OCI-M1 (cell line): ENCODE measurements at regions not wholly inside any gene's neighbourhood (a gene's known extent, or its start where the extent isn't known, plus 50 kb on each side); places are given as distances from the start of the nearest gene placed in this dataset.
"Not testable (repeated sequence)": the region's sequence is repeated elsewhere in the genome, so short reads cannot be mapped to it uniquely, and the experiment has no call there.

Experiments
- DNase-seq: peaks from one replicate; lab custom pipeline; 2025; lab: John Stamatoyannopoulos, UW

DNA sequence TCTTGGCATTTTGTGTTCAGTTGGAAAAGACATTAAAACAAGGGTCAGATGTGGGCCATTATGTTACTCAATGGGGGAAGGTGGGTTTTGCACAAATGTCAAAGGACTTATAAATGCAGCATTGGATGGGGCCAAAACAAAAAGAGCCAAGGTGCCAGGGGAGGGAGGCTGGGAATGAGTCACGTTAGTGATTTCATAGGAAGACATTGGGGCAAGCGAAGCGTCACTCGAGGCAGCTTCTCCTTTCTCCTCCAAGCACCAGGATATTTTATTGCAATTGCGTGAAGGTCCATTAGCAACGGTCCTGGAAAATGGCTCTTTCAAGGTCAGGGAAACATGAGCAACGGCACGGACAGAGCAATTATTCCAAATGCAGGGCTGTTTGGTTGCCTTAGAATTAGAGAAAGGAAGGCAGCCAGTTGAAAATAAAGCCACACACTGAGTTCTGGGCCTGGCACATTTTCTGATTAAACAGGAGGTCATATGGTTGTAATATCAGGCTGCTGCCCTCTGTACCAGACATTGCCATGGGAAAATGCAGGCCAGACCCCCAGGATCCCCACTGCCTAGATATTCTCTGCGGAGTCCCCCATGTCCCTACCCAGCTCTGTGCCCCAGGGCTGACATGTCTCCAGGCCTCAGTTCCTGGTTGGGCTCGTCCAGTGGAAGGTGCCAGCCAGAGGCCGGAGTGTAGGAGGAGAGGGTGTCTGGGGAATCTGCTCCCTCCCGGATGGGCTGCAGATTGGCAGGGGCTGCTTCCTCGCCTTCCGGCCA lies 63.3 kb upstream of the NANOS1 start:
- no peak for DNase-seq

DNA sequence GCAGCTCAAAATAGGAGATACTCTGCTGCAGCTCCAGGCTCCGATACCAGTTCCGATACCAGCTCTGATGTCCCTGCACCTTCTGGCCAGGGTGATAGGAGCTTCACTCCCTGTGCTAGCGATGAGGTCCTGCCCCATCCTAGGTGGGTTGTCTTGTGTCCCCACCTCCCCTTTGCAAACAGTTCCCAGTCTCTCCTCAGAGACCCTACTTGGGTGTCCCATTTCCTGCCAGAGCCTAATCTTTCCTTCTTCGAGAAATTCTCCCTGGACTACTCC lies 62.7 kb upstream of the NANOS1 start:
- DNase-seq, result no peak

DNA sequence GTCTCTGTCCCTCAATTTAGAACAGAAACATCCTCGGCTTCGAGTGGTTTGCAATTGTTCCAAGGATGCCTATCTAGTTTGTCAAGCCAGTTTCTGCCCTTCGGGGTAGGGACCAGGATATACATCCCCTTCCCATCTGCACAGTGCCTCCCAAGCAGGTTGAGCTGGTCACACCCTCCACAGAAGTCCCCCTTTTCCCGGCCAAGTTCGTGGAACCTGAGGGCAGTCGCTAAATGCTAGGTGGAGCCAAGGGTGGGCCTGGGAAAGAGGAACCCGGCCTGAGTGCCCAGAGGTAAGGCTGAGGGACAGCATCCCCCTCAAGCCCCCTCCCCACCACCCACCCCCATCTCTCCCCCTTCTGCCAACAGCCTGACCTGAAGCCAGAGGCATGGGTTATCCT lies 62.4 kb upstream of the NANOS1 start:
- no peak for DNase-seq

DNA sequence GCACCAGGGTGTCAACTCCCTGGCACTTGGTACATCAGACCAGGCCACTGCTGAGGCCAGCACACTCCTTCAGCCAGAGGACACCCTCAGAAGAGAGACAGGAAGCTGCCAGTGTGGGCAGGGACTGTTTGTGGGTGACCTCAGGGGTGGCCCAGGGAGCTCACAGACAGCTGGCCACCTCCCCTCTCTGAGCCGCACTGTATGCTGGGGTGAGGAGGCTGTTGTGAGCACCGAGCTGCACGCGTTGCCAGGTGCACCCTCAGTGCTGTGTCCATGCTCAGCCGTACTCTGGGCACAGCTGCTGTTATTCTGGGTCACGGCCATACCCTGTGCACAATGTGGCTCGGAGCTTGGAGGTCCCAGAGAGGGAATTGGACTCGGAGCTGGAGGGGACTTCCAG lies 61.5 kb upstream of the NANOS1 start:
- no peak for DNase-seq

DNA sequence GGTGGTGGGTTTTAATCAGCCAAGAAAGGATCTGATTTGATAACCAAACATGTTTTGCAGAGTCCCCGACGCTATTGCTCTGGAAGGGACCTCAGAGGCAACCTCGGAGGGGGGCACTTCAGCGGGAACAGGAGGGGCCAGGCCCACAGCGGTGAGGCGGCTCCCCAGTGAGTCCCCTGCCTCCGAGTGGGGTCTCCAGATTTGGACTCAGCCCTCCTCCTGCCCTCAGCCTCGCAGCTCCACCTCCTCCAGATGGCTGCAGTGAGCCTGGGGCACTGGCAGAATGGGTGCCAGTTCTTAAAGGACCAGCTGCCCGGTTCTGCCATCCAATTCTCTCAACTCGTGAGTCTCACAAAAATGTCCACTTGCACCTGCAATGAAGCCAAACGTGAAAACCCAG lies 61.0 kb upstream of the NANOS1 start:
- DNase-seq, result no peak

DNA sequence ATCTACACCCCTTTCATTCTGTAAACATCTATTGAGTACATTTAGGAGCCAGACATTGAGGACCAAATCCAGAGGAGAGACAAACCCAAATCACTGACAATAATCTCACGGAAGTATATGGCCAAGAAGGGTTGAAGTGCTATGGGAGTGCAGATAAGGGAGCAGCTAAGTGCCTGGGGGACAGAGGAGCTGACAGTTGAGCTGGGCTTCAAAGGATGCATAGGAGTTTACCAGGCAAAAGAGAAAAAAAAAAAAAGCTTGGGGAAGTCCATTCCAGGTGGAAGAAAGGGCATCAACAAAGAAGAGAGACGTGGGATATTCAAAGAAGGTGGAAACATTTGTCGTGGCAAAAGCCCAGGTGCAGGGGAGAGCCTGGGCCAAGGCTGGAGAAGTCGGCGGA lies 60.5 kb upstream of the NANOS1 start:
- DNase-seq, result no peak

DNA sequence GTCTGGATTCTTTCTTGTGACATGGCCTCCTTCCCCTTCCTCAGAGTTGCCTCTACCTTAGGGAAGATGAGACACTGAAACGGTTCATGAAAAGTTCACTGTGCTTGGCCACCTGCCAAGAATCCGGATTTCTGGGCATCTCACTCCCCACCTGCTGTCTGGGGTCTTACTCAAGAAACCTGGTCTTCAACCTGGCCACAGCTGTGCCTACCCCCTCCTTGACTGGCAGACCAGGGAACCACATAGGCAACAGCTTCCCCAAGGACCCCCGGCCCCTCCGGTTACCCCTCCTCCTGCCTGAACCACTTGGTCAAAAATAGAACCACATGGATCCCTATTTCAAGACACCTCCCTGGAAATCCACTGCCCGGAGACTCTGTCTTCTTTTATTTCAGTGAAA lies 58.7 kb upstream of the NANOS1 start:
- no peak for DNase-seq

DNA sequence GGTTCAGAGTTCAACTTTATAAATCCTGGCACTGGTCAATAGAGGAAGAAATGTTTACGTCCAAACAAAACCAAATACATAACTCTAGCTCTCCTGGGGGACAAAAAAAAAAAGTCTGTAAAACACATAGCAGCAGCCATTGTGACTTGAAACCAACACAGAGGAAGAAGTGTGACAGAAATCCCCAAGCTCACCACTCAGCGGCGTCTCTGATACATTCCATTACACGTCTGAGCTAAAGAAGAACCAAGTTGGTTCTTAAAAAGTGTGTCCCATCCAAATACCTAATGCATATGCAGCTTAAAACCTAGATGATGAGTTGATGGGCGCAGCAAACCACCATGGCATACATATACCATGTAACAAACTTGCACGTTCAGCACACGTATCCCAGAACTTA lies 58.3 kb upstream of the NANOS1 start:
- DNase-seq, result no peak

DNA sequence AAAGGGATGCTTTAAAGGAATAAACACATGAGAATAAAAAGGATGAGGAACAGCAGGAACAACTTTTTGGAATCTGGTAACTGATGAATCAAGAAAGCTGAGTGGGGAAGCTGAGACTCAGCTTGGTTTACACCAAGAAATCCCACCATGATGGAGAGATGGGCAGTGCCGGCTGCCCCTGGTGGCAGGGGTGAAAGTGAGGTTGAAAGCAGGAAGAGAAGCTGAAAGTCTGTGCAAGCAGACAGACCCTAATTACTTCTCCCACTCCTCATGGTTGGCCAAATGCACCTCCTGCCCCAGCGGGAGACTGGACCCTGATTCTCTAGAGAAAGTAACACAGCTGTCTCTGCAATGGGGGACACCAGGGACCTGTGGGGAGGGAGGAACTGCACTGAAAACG lies 57.6 kb upstream of the NANOS1 start:
- DNase-seq, result no peak

DNA sequence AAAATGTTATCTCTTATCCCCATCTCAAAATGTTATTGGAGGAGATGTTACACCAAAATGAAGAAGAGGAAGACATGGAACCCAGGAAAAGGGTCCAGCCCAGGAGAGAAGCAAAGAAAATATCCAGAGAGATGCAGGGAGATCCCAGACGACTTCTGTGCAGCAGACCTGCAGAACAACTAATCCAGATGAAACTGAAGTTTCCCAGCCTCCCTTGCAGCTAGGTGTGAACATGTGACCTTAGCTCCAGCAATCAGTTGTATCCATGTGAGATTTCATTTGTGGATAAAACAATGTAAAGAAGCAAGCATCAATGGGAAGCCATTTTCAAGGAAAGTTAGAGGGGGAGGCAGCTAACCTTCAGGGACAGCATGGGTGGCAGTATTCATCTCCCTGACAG lies 55.8 kb upstream of the NANOS1 start:
- DNase-seq, result no peak

DNA sequence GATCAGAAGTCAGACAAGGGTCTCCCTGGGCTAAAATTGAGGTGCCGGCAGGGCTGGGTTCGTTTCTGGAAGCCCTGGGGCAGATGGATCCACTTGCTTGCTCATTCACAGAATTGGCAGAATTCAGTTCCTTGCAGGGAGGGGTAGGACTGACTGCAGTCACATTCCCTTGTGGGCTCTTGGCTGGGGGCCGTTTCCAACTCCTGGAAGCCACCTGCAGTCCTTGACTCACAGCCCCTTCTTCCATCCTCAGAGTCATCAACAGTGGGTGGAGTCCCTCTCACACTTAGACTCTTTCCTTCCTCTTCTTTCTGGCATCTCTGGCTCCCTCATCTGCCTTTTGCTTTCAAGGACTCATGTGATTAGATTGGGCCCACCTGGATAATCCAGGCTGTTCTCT lies 54.6 kb upstream of the NANOS1 start:
- no peak for DNase-seq

DNA sequence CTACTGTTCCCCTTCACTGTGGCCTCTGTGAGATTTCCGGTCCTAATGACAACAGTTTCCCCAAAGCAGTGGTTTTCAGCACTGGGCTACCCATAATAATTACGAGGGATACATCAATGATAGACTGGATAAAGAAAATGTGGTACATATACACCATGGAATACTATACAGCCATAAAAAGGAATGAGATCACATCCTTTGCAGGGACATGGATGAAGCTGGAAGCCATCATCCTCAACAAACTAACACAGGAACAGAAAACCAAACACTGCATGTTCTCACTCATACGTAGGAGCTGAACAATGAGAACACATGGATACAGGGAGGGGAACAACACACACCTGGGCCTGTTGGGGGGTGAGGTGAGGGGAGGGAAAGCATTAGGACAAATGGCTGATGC lies 53.3 kb upstream of the NANOS1 start:
- DNase-seq, result not testable (repeated sequence)

DNA sequence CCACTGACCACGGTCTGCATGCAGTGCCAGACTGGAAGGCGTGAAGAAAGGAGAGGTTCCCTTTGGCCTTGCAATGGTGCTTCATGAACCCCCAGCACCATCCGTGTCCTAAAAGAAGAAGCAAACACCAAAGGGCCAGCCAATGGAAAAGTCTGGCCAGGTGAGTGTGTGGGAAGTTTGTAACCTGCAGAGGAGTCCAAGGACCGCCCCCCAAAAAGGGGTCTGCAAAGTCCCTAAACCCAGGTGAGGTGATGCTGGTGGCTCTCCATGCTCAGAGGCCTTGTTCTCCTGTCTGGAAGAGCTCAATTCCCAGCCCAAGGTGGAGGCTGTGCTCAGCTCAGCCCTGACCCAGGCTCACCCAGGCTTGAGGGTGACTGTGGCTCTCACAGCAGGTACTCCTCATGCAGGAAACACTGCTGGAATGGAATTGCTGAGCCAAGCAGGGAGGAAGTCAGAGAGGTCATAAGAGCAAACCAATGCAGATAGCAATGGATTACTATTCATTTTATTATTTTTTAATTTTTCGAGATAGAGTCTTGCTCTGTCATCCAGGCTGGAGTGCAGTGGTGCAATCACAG lies 52.4 kb upstream of the NANOS1 start:
- no peak for DNase-seq

DNA sequence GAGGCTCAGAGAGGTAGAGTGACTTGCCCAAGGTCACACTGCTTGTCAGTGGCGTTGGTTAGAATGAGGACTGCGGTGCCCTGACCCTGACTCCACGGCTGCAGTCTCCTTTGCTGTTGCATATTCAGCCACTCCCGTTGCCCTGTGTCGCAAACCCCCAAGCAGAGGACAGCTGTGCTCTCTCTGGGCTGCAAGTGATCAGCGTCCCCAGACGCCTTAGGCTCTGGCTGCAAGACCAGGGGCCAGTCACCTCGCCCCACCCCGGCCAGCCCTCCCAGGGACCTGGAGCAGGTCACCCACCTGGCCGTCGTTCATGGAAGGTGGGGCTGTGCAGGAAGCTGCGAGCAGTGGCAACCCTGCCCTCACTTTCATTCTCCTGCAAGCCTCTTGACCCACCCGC lies 51.7 kb upstream of the NANOS1 start:
- no peak for DNase-seq

DNA sequence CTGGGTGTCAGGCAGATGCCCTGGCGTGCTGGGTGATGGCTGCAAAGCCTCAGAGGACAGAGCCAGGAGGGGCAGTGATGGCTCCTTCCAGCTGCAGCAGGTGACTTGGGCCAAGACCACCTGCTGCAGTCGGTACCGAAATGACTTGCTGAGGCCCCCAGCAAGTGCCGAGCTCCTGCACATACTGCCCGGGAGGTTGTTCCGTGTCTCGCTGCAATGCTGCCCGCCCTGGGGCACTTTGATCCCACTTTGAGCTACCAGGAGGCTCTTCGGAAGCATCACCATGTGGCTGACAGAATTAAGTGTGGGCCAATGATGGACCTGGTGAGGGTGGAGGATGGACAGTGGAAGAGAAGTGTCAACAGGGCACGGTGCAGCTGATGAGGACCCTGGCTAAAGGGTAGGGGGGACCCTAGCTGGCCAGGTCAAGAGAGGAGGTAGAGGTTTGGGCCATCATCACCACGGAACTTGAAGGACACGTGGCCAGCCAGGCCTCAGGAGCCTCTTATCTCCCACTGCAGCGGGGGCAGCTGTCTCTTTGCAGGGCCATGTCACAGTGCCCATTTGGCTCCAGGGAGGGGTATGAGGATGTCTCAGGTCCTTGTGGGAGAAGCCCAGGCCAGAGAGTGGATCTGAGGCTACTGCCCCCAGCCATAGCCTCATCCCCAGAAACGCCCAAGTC lies 51.1 kb upstream of the NANOS1 start:
- DNase-seq, result peak; percentile 13

DNA sequence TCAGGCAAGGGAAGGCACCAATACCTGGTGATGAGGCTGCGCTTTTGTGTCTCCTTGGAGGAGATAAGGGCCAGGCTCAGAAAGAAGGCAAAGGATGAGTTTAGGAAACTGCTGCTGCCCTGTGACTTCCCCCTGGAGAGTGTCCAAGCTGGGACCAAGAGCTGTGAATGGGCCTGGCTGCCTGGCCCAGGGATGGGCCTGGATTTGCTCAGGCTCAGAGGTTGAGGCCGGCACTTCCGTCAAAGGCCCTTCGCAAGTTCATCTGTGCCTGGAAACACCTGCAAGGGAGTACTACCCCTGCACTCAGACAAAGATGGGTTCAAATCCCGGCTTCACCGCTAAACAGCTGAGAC lies 50.5 kb upstream of the NANOS1 start:
- no peak for DNase-seq

DNA sequence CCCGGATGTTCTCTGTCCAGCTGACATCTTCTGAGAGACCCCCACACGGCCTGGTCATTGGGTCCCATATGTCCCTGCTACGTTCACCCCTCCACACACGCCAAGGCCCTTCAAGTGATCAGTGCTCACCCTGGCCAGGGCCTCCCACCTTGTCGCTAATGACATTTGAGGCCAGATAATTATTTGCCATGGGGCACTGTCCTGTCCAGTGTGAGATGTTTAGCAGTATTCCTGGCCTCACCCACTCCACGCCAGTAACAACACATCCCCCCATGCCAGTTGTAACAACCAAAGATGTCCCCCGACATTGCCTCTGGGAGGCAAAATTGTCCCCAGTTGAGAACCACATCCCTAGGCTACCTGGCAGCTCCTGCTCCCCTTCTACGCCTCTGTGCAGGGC lies 49.9 kb upstream of the NANOS1 start:
- no peak for DNase-seq
